ENCODE measurements at regions not wholly inside any gene's neighbourhood (a gene's known extent, or its start where the extent isn't known, plus 50 kb on each side); places are given as distances from the start of the nearest gene placed in this dataset.

DNA sequence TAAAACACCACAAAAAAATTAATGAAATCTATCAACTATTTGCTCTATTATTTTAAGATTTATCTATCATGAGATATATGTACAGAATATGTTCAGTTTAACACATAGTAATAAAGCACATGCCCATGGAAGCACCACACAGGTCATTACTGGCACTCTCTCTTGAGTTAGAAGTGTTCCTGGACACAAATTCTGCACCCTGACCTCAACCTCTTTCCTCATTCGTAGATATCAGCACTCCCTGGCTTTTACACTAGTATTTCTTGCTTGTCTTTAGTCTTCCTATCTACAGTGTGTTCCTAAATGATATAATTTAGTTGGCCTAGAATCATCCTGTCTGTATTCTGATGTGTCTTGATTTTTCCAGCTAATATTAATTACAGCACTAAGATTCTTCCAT, 321.0 kb upstream of the SOX5 start:
- TF ChIP-seq, protein P1, sequence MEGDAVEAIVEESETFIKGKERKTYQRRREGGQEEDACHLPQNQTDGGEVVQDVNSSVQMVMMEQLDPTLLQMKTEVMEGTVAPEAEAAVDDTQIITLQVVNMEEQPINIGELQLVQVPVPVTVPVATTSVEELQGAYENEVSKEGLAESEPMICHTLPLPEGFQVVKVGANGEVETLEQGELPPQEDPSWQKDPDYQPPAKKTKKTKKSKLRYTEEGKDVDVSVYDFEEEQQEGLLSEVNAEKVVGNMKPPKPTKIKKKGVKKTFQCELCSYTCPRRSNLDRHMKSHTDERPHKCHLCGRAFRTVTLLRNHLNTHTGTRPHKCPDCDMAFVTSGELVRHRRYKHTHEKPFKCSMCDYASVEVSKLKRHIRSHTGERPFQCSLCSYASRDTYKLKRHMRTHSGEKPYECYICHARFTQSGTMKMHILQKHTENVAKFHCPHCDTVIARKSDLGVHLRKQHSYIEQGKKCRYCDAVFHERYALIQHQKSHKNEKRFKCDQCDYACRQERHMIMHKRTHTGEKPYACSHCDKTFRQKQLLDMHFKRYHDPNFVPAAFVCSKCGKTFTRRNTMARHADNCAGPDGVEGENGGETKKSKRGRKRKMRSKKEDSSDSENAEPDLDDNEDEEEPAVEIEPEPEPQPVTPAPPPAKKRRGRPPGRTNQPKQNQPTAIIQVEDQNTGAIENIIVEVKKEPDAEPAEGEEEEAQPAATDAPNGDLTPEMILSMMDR (IDR thresholded peaks at IDR 0.05), result no peak
- no peak for TF ChIP-seq EZH2 (IDR thresholded peaks at IDR 0.05; ENCODE audit: borderline replicate concordance, insufficient read depth, low read depth, low read length, poor library complexity, severe bottlenecking)
